Mammary epithelial cell (primary cell): ENCODE measurements at regions not wholly inside any gene's neighbourhood (a gene's known extent, or its start where the extent isn't known, plus 50 kb on each side); places are given as distances from the start of the nearest gene placed in this dataset.

Experiments used
- CTCF ChIP-seq, 2 donors: IDR thresholded peaks in 1 of 2; conservative IDR thresholded peaks in 1 of 2; 2 replicates each; pipeline ENCODE4 v1.5.1; 2011 to 2012; ENCODE audit warnings: inconsistent platforms in 2 of 2, low read length in 2 of 2, mild to moderate bottlenecking in 2 of 2, control low read depth in 1 of 2, low read depth in 1 of 2; ENCODE audit not compliant: insufficient read depth in 1 of 2; ENCODE audit errors: extremely low read depth in 1 of 2
- EZH2 ChIP-seq: IDR thresholded peaks from 2 replicates; pipeline ENCODE4 v1.6.1; 2012; ENCODE audit warnings: low read length, inconsistent platforms, borderline replicate concordance

- TF ChIP-seq CTCF (conservative IDR thresholded peaks at IDR 0.05 in 1 of 2, IDR thresholded peaks at IDR 0.05 in 1 of 2; ENCODE audit: extremely low read depth in 1 of 2, insufficient read depth in 1 of 2, low read depth in 1 of 2, low read length in 2 of 2) (no peak), EZH2 (no peak)
Observed at GRCh38 chrX:471281-471680, 84.6 kb upstream of the PPP2R3B start.
